HepG2 (cell line): ENCODE measurements at regions not wholly inside any gene's neighbourhood (a gene's known extent, or its start where the extent isn't known, plus 50 kb on each side); places are given as distances from the start of the nearest gene placed in this dataset.

Experiments used
- AKAP8 ChIP-seq: sonication (generic); formaldehyde crosslinking; IDR thresholded peaks from 2 replicates; pipeline ENCODE4 v1.5.1; 2020; ENCODE audit warnings: mild to moderate bottlenecking, missing genetic modification reagents
- ARID5B ChIP-seq: IDR thresholded peaks from 2 replicates; pipeline ENCODE4 v1.4.0; 2020; ENCODE audit warnings: mild to moderate bottlenecking, missing genetic modification reagents
- CENPX ChIP-seq: sonication (generic); formaldehyde crosslinking; IDR thresholded peaks from 2 replicates; pipeline ENCODE4 v1.9.0; 2021; ENCODE audit warnings: mild to moderate bottlenecking, missing genetic modification reagents, moderate library complexity
- ELF1 ChIP-seq: sonication (generic); formaldehyde crosslinking; IDR thresholded peaks from 2 replicates; pipeline ENCODE4 v1.4.0; 2020; ENCODE audit warnings: missing genetic modification reagents
- FOXO4 ChIP-seq: sonication (generic); formaldehyde crosslinking; conservative IDR thresholded peaks from 2 replicates; pipeline ENCODE4 v1.8.1; 2023; ENCODE audit warnings: missing genetic modification reagents
- ONECUT2 ChIP-seq: sonication (generic); formaldehyde crosslinking; IDR thresholded peaks from 2 replicates; pipeline ENCODE4 v1.4.0; 2020; ENCODE audit warnings: missing genetic modification reagents
- SALL1 ChIP-seq: sonication (generic); formaldehyde crosslinking; IDR thresholded peaks from 2 replicates; pipeline ENCODE4 v1.8.0; 2022; ENCODE audit warnings: mild to moderate bottlenecking, missing genetic modification reagents
- SIN3A ChIP-seq: IDR thresholded peaks from 2 replicates; pipeline ENCODE4 v1.6.1; 2011; ENCODE audit warnings: low read depth, mild to moderate bottlenecking, control low read depth, low read length, borderline replicate concordance
- ZBTB43 ChIP-seq: sonication (generic); formaldehyde crosslinking; conservative IDR thresholded peaks from 2 replicates; pipeline ENCODE4 v1.4.0; 2020; ENCODE audit warnings: missing genetic modification reagents
- ZNF318 ChIP-seq: sonication (generic); formaldehyde crosslinking; IDR thresholded peaks from 2 replicates; pipeline ENCODE4 v1.4.0; 2020; ENCODE audit warnings: mild to moderate bottlenecking, missing genetic modification reagents
- ZNF333 ChIP-seq: sonication (generic); formaldehyde crosslinking; IDR thresholded peaks from 2 replicates; pipeline ENCODE4 v1.4.0; 2020; ENCODE audit warnings: mild to moderate bottlenecking, missing genetic modification reagents, borderline replicate concordance
- ZNF678 ChIP-seq: sonication (generic); formaldehyde crosslinking; IDR thresholded peaks from 2 replicates; pipeline ENCODE4 v1.4.0; 2020; ENCODE audit warnings: mild to moderate bottlenecking, missing genetic modification reagents
- ZNF83 ChIP-seq: sonication (generic); formaldehyde crosslinking; IDR thresholded peaks from 2 replicates; pipeline ENCODE4 v1.4.0; 2020; ENCODE audit warnings: missing genetic modification reagents, mild to moderate bottlenecking, borderline replicate concordance

- TF ChIP-seq ARID5B (CRISPR knock-in tag) = no peak
- no peak for TF ChIP-seq ZNF678
- no peak for TF ChIP-seq ZNF318 (CRISPR knock-in tag)
- TF ChIP-seq SALL1 (CRISPR knock-in tag) = no peak
- TF ChIP-seq ZBTB43 (CRISPR knock-in tag) = no peak
- TF ChIP-seq ELF1 (CRISPR knock-in tag) = no peak
- TF ChIP-seq ONECUT2 (CRISPR knock-in tag) = no peak
- no peak for TF ChIP-seq ZNF83
- no peak for TF ChIP-seq SIN3A
- no peak for TF ChIP-seq ZNF333 (CRISPR knock-in tag)
- no peak for TF ChIP-seq AKAP8 (CRISPR knock-in tag)
- TF ChIP-seq CENPX (CRISPR knock-in tag) = no peak
- no peak for TF ChIP-seq FOXO4 (CRISPR knock-in tag)
- TF ChIP-seq, all 625 proteins: peak for 0
These were observed 423.0 kb upstream of the FAM241A start (continued) for GRCh38 chr4:111722213-111722720.
